Neural cell (in vitro differentiated cells): ENCODE measurements at regions not wholly inside any gene's neighbourhood (a gene's known extent, or its start where the extent isn't known, plus 50 kb on each side); places are given as distances from the start of the nearest gene placed in this dataset.

ENCODE experiments used
- EP300 ChIP-seq: fragments of 450-650 bp; conservative IDR thresholded peaks from 2 replicates; pipeline ENCODE4 v1.6.1; 2014; ENCODE audit warnings: antibody characterized with exemption, mild to moderate bottlenecking, moderate library complexity; ENCODE audit not compliant: poor library complexity, severe bottlenecking
- EZH2 ChIP-seq: fragments of 200-600, 300-800 bp; shearing (Covaris generic), sonication (generic); IDR thresholded peaks from 2 replicates; pipeline ENCODE4 v1.6.1; 2014; ENCODE audit warnings: antibody characterized with exemption, low read length, borderline replicate concordance, mild to moderate bottlenecking; ENCODE audit not compliant: insufficient read depth, poor library complexity, severe bottlenecking
- POLR2AphosphoS5 ChIP-seq: IDR thresholded peaks from 2 replicates; pipeline ENCODE4 v1.6.1; 2012
- RAD21 ChIP-seq: fragments of 450-650 bp; conservative IDR thresholded peaks from 2 replicates; pipeline ENCODE4 v1.6.1; 2014; ENCODE audit warnings: antibody characterized with exemption, mild to moderate bottlenecking, moderate library complexity
- SMC3 ChIP-seq: fragments of 450-650 bp; conservative IDR thresholded peaks from 2 replicates; pipeline ENCODE4 v1.6.1; 2014; ENCODE audit warnings: antibody characterized with exemption, mild to moderate bottlenecking, moderate library complexity; ENCODE audit not compliant: poor library complexity
- TAF1 ChIP-seq: IDR thresholded peaks from 2 replicates; pipeline ENCODE4 v1.6.1; 2012; ENCODE audit warnings: low read depth
- TF ChIP-seq, protein P1 (sequence below): fragments of 450-650 bp; IDR thresholded peaks from 2 replicates; pipeline ENCODE4 v1.5.1; 2014; ENCODE audit warnings: antibody characterized with exemption, mild to moderate bottlenecking, moderate library complexity; ENCODE audit not compliant: poor library complexity, severe bottlenecking

DNA sequence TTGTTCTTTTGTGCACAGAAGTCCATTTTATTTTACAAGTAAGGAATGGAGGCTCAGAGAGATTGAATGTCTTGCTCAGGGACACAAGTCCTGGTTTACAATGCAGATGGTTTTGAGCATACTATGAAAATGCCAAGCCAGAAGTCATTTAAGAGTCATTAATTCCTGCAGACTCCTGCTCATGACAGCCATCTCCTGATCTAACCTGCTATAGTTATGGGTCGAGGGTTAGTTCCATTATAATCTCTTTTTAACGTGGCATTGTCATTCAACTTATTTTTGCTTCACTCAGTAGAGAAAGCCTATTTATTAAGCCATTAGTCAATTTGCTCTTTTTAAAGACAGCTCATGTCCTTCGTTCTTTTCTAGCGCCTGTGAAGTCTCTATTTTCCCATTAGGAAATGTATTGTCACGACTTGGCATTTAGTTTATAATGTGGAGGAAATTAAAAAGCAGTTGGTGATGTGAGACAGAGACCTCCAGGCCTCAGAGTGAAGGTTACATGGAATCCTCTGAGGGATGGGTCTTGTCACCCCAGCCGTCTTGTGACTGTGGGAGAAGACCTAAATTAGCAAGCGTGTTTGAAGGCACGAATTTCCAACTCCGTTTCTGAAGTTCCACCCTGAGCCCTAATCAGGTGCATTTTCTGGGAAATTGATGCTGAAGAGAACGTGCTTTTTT, 84.1 kb downstream of the ACTBL2 start:
- TF ChIP-seq, protein P1, sequence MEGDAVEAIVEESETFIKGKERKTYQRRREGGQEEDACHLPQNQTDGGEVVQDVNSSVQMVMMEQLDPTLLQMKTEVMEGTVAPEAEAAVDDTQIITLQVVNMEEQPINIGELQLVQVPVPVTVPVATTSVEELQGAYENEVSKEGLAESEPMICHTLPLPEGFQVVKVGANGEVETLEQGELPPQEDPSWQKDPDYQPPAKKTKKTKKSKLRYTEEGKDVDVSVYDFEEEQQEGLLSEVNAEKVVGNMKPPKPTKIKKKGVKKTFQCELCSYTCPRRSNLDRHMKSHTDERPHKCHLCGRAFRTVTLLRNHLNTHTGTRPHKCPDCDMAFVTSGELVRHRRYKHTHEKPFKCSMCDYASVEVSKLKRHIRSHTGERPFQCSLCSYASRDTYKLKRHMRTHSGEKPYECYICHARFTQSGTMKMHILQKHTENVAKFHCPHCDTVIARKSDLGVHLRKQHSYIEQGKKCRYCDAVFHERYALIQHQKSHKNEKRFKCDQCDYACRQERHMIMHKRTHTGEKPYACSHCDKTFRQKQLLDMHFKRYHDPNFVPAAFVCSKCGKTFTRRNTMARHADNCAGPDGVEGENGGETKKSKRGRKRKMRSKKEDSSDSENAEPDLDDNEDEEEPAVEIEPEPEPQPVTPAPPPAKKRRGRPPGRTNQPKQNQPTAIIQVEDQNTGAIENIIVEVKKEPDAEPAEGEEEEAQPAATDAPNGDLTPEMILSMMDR: no peak
- TF ChIP-seq TAF1 (no peak), EP300 (peak; percentile 90), POLR2AphosphoS5 (peak; percentile 46), RAD21 (no peak), EZH2 (no peak), SMC3 (no peak)
